Smooth muscle cell (in vitro differentiated cells): ENCODE measurements at regions not wholly inside any gene's neighbourhood (a gene's known extent, or its start where the extent isn't known, plus 50 kb on each side); places are given as distances from the start of the nearest gene placed in this dataset.

Experiments used
- DNase-seq: peaks from one replicate; lab custom pipeline; 2025; ENCODE audit not compliant: unreplicated experiment; lab: John Stamatoyannopoulos, UW
- H2AFZ ChIP-seq: fragments of 200-600 bp; sonication (generic); 2 replicates; pipeline ENCODE4 v1.6.0; 2016; ENCODE audit warnings: antibody characterized with exemption, low read depth, mild to moderate bottlenecking
- H3F3A ChIP-seq: fragments of 200-600 bp; sonication (generic); 2 replicates; pipeline ENCODE4 v1.6.0; 2017; ENCODE audit warnings: antibody characterized with exemption, low read depth
- H3K27ac ChIP-seq: fragments of 200-600 bp; sonication (generic); 2 replicates; pipeline ENCODE4 v1.5.1; 2016; ENCODE audit warnings: low read depth, mild to moderate bottlenecking
- H3K27me3 ChIP-seq: fragments of 200-600 bp; sonication (generic); 2 replicates; pipeline ENCODE4 v1.6.1; 2016; ENCODE audit warnings: low read depth, mild to moderate bottlenecking
- H3K36me3 ChIP-seq: fragments of 200-600 bp; sonication (generic); 2 replicates; pipeline ENCODE4 v1.5.1; 2016; ENCODE audit warnings: low read depth
- H3K4me1 ChIP-seq: fragments of 200-600 bp; sonication (generic); 2 replicates; pipeline ENCODE4 v1.5.1; 2016; ENCODE audit warnings: low read depth
- H3K4me2 ChIP-seq: fragments of 200-600 bp; sonication (generic); 2 replicates; pipeline ENCODE4 v1.6.0; 2016; ENCODE audit warnings: mild to moderate bottlenecking
- H3K4me3 ChIP-seq: fragments of 200-600 bp; sonication (generic); 2 replicates; pipeline ENCODE4 v1.5.1; 2016; ENCODE audit warnings: mild to moderate bottlenecking
- H3K79me2 ChIP-seq: fragments of 200-600 bp; sonication (generic); 2 replicates; pipeline ENCODE4 v1.6.0; 2016; ENCODE audit warnings: low read depth, mild to moderate bottlenecking
- H3K9ac ChIP-seq: fragments of 200-600 bp; sonication (generic); 2 replicates; pipeline ENCODE4 v1.6.0; 2016; ENCODE audit warnings: low read depth
- H3K9me3 ChIP-seq: fragments of 200-600 bp; sonication (generic); replicated peaks from 2 replicates; pipeline ENCODE4 v1.5.1; 2016; ENCODE audit warnings: low read depth
- H4K20me1 ChIP-seq: fragments of 200-600 bp; sonication (generic); 2 replicates; pipeline ENCODE4 v1.6.0; 2016; ENCODE audit warnings: low read depth
- whole genome bisulfite sequencing: methylation state at CpG from one replicate; pipeline ENCODE4 v1.1.7; 2016; ENCODE audit warnings: low lambda C conversion rate; 5-methylcytosine and 5-hydroxymethylcytosine counted together
- TF ChIP-seq, protein P1 (sequence below): fragments of 200-600 bp; sonication (generic); IDR thresholded peaks from 2 replicates; pipeline ENCODE4 v1.5.1; 2017; ENCODE audit warnings: borderline replicate concordance, mild to moderate bottlenecking, antibody characterized with exemption; ENCODE audit not compliant: insufficient read depth, poor library complexity, severe bottlenecking

GRCh38 chr3:118593277-118593670 lies 441.4 kb downstream of the IGSF11 start:
- WGBS, result 78% methylated on average over 4 of the region's 4 CpGs
- no peaks in the 10 kb centered on the region for H3K79me2 ChIP-seq
- no peaks in the 10 kb centered on the region for H3F3A ChIP-seq
- TF ChIP-seq, protein P1, sequence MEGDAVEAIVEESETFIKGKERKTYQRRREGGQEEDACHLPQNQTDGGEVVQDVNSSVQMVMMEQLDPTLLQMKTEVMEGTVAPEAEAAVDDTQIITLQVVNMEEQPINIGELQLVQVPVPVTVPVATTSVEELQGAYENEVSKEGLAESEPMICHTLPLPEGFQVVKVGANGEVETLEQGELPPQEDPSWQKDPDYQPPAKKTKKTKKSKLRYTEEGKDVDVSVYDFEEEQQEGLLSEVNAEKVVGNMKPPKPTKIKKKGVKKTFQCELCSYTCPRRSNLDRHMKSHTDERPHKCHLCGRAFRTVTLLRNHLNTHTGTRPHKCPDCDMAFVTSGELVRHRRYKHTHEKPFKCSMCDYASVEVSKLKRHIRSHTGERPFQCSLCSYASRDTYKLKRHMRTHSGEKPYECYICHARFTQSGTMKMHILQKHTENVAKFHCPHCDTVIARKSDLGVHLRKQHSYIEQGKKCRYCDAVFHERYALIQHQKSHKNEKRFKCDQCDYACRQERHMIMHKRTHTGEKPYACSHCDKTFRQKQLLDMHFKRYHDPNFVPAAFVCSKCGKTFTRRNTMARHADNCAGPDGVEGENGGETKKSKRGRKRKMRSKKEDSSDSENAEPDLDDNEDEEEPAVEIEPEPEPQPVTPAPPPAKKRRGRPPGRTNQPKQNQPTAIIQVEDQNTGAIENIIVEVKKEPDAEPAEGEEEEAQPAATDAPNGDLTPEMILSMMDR, result no peak
- no peaks in the 10 kb centered on the region for H3K4me1 ChIP-seq
- H2AFZ ChIP-seq, result no peak overlapping the region
- H4K20me1 ChIP-seq, result no peaks in the 10 kb centered on the region
- H3K9ac ChIP-seq, result no peak overlapping the region
- H3K9me3 ChIP-seq, result no peaks in the 10 kb centered on the region
- H3K27me3 ChIP-seq, result no peaks in the 10 kb centered on the region
- no peak for DNase-seq
- H3K4me2 ChIP-seq, result no peak overlapping the region
- H3K36me3 ChIP-seq, result no peaks in the 10 kb centered on the region
- H3K4me3 ChIP-seq, result no peak overlapping the region
- H3K27ac ChIP-seq, result no peak overlapping the region

DNA sequence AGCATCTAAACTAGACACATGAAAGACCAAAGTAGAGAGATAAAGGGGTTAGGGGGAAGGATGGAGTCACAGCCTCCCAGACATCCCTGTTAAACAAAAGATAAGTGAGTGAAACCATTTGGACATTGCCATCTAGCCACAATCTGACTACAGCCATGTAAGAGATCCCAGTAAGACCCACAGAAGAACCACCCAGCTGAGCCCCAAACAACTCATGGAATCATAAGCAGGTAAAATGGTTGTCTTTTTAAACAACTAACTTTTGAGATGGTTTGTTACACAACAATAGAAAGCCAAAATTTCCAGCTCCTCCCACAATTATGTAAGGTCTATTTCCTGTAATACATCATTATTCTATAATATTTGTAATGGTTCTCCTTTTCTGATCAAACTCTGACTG lies 437.5 kb downstream of the IGSF11 start:
- Histone ChIP-seq H3K9me3 (no peaks in the 10 kb centered on the region), H3K36me3 (no peaks in the 10 kb centered on the region), H3K4me1 (no peaks in the 10 kb centered on the region), H2AFZ (no peak overlapping the region), H3K27me3 (no peaks in the 10 kb centered on the region), H3K27ac (no peak overlapping the region), H3K4me3 (no peak overlapping the region), H3K79me2 (no peaks in the 10 kb centered on the region), H4K20me1 (no peaks in the 10 kb centered on the region), H3K4me2 (no peak overlapping the region), H3K9ac (no peak overlapping the region), H3F3A (no peaks in the 10 kb centered on the region)
- no peak for DNase-seq
- TF ChIP-seq, protein P1, result no peak

GRCh38 chr3:118607915-118608820 lies 426.5 kb downstream of the IGSF11 start:
- Histone ChIP-seq H3K79me2 (no peaks in the 10 kb centered on the region), H4K20me1 (no peaks in the 10 kb centered on the region), H3K27me3 (no peaks in the 10 kb centered on the region), H3K36me3 (no peaks in the 10 kb centered on the region), H3K4me1 (no peaks in the 10 kb centered on the region), H3K9ac (no peak overlapping the region), H3K9me3 (no peaks in the 10 kb centered on the region), H3K27ac (no peak overlapping the region), H3K4me2 (no peak overlapping the region), H2AFZ (no peak overlapping the region), H3F3A (no peaks in the 10 kb centered on the region), H3K4me3 (no peak overlapping the region)
- DNase-seq, result no peak
- TF ChIP-seq, protein P1, result no peak
- WGBS, result 87% methylated on average over 5 of the region's 5 CpGs
